GM12874 (cell line): ENCODE measurements at regions not wholly inside any gene's neighbourhood (a gene's known extent, or its start where the extent isn't known, plus 50 kb on each side); places are given as distances from the start of the nearest gene placed in this dataset.

Experiments
- TF ChIP-seq, protein P1 (sequence below): IDR thresholded peaks from 2 replicates; pipeline ENCODE4 v1.5.1; 2011; ENCODE audit warnings: low read depth, mild to moderate bottlenecking, control low read depth, low read length, moderate library complexity; ENCODE audit not compliant: insufficient read depth

DNA sequence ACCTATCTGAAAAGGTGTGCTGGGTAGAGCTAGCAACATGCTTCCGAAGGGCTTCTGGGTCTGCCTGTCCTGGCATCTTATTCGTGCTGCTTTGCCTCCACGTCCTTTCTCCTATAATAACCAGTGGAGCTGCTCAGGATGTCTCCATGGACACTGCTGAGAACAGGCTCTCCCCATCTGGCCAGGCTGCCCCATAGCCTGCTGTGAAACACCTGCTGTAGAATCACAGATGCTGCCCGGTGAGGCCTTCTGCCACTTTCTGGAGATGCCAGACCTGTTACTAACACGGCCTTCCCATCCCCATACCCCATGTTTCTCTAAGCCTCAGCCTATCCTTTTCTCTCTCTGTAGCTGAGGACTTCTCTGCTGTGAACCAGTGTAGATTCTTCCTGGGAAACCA is 120.5 kb downstream of the IER5 start:
- TF ChIP-seq, protein P1, sequence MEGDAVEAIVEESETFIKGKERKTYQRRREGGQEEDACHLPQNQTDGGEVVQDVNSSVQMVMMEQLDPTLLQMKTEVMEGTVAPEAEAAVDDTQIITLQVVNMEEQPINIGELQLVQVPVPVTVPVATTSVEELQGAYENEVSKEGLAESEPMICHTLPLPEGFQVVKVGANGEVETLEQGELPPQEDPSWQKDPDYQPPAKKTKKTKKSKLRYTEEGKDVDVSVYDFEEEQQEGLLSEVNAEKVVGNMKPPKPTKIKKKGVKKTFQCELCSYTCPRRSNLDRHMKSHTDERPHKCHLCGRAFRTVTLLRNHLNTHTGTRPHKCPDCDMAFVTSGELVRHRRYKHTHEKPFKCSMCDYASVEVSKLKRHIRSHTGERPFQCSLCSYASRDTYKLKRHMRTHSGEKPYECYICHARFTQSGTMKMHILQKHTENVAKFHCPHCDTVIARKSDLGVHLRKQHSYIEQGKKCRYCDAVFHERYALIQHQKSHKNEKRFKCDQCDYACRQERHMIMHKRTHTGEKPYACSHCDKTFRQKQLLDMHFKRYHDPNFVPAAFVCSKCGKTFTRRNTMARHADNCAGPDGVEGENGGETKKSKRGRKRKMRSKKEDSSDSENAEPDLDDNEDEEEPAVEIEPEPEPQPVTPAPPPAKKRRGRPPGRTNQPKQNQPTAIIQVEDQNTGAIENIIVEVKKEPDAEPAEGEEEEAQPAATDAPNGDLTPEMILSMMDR: no peak

DNA sequence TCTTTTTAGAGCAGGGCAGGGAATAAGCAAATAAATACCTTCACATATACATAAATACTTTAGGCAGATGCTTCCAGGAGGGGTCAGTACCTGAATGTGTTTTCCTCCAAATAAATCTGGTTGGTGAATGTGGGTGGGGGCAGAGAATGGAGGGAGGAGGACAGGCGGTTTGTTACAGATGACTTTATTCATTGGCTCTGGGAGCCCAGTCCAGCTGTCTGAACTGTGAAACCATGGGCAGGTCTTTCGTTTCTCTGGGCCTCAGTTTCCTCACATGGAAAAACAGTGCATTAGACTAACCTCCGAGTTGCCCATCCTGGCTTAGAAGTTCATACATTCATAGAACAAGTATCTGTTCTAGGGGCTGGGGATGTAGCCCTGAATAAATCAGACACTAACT is 124.6 kb downstream of the IER5 start:
- TF ChIP-seq, protein P1: no peak

DNA sequence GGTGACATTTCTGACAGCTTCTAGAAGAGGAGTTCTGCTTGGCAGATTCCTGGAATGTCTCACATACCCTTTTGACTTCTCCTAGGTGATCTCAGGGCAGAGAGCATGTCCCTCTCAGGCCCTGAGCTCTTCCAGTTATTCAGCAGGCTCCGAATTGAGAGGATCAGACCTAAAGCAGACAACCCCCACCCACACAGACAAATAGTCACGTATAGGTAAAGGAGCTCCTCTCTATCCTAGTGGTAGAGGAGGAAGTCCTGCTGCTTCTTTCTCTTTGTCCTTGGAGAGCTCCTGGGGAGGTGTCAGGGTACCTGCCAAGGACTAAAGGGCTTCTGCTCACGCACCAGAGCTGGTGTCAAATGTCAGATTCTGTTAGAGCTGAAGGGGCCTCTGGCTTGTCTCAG is 128.1 kb downstream of the IER5 start:
- TF ChIP-seq, protein P1: no peak

DNA sequence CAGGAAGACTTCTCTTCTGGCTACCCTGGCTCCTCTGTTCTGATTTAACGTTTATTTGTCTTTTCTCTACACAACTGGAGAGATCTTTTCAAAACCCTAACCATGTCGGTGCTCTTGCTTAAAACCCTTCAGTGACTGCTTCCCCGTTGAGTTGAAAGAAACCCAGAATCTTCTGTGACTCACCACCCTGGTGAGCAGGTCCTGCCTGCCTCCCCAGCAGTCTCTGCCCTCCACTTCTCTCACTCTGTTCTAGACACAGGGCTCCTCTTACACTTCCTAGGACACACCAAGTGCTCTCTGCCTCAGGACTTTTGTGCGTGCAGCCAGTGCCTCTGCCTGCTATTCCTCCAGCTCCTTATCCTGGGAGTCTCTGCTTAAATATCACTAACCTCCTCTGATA is 131.4 kb downstream of the IER5 start:
- TF ChIP-seq, protein P1: no peak

DNA sequence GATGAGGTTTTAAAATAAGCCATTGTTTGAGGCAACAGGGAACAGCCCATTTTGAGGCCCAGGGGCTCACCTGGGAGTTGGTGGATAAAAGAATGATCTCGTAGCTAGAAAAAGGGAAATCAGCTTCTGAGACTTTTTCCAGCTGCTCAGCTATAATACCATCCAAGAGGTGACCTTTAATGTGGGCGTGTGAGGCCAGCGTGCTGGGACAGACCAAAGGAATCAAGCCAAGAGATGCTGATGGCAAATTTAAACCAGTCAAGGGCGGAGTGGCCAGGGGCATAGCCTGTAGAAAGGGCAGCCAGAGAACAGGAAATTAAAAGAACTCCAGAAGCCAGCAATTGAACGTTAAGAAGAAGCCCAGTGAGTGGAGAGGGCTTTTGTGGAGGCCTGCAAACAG is 132.6 kb downstream of the IER5 start:
- TF ChIP-seq, protein P1: no peak

DNA sequence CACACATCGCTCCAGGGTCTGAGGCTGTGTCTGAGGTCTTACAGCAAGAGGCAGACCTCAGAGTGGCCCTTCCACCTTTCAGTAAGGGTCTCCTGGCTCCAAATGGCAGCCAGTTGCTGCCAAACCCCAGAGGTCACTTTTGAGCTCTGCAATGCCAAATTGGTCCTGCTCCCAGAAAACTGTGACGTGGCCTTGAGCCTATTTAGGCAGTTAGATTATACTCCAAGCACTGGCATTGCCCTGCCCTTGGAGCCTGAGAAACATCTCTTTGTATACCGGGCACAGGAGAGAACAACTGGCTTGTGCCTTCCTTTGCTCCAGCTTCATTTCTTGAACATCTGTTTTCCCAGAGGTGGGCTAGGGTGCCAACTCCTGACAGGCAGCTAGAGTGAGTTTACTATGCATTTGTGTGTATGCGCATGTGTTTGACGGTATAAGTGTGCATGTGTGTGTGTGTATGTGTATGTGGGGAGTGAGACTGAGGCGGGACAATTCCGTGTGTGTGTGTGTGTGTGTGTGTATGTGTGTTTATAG is 134.5 kb downstream of the IER5 start:
- TF ChIP-seq, protein P1: no peak

DNA sequence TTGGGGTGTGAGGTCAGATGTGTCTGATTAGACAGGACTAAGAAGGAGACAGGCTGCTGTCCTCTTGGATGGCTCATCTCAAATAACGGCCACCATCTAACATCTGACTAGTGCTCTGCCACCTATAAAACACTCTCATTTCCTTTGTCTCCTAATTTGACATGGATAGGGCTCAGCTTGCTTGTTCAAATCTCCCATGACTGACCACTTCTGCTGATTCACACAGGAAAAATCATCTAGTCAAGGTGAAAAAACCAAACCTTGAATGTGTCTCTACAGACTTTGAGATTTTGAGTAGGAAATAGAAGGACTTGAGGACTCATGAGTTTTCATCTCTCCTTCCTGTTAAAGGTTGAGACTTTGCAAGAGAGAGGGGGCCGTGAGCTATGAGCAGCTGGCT is 150.6 kb downstream of the IER5 start:
- TF ChIP-seq, protein P1: no peak
